Spleen (tissue), 11 donors: ENCODE measurements at regions not wholly inside any gene's neighbourhood (a gene's known extent, or its start where the extent isn't known, plus 50 kb on each side); places are given as distances from the start of the nearest gene placed in this dataset.

Experiments
- DNase-seq: peaks from one replicate; pipeline ENCODE4 v3.0.0-alpha.2; 2020
- H3K27ac ChIP-seq, 8 donors: fragments of 200-600 bp; sonication (generic) in 7 of 8; 1 replicate in 4 of 8; 2 replicates in 4 of 8; pipeline versions ENCODE4 v1.5.0 to v1.8.0; 2016 to 2021; ENCODE audit warnings: inconsistent platforms in 4 of 8, mild to moderate bottlenecking in 4 of 8, moderate library complexity in 1 of 8
- H3K27me3 ChIP-seq, 7 donors: fragments of 200-600 bp; sonication (generic) in 6 of 7; replicated peaks in 1 of 7; 1 replicate in 4 of 7; 2 replicates in 3 of 7; pipeline versions ENCODE4 v1.5.0 to v1.8.0; 2016 to 2021; ENCODE audit warnings: inconsistent platforms in 3 of 7, mild to moderate bottlenecking in 1 of 7
- H3K36me3 ChIP-seq, 6 donors: fragments of 200-600 bp; sonication (generic) in 5 of 6; 1 replicate in 4 of 6; 2 replicates in 2 of 6; pipeline versions ENCODE4 v1.5.0 to v1.8.0; 2016 to 2021; ENCODE audit warnings: inconsistent platforms in 2 of 6
- H3K4me1 ChIP-seq, 6 donors: fragments of 200-600 bp; sonication (generic) in 5 of 6; 1 replicate in 3 of 6; 2 replicates in 3 of 6; pipeline versions ENCODE4 v1.5.0 to v1.8.0; 2016 to 2021; ENCODE audit warnings: inconsistent platforms in 3 of 6
- H3K4me3 ChIP-seq, 8 donors: fragments of 200-600 bp; sonication (generic) in 7 of 8; 1 replicate in 4 of 8; 2 replicates in 4 of 8; pipeline versions ENCODE4 v1.5.0 to v1.8.0; 2016 to 2021; ENCODE audit warnings: inconsistent platforms in 4 of 8, mild to moderate bottlenecking in 4 of 8, moderate library complexity in 2 of 8
- H3K9me3 ChIP-seq, 8 donors: fragments of 200-600 bp; sonication (generic) in 7 of 8; 1 replicate in 4 of 8; 2 replicates in 4 of 8; pipeline versions ENCODE4 v1.5.0 to v1.8.0; 2016 to 2021; ENCODE audit warnings: inconsistent platforms in 4 of 8
- CTCF ChIP-seq, 11 experiments: fragments of 200-600 bp in 7 of 11; fragments of 450-650 bp in 4 of 11; sonication (generic) in 4 of 11; IDR thresholded peaks in 8 of 11; conservative IDR thresholded peaks in 3 of 11; 1 replicate in 7 of 11; 2 replicates in 4 of 11; pipeline versions ENCODE4 v1.4.0 to v1.8.0; 2016 to 2021; ENCODE audit warnings: antibody characterized with exemption in 11 of 11, inconsistent platforms in 4 of 11, mild to moderate bottlenecking in 1 of 11
- POLR2A ChIP-seq, 3 donors: fragments of 450-650 bp; IDR thresholded peaks; one replicate each; pipeline ENCODE4 v1.5.1; 2017; ENCODE audit warnings: antibody characterized with exemption in 3 of 3, mild to moderate bottlenecking in 1 of 3
- POLR2AphosphoS5 ChIP-seq, 3 donors: sonication (generic); formaldehyde crosslinking; IDR thresholded peaks; one replicate each; pipeline ENCODE4 v1.5.1; 2017; ENCODE audit warnings: antibody characterized with exemption in 3 of 3
- WGBS, 5 donors: extraction: QIAGEN DNeasy Blood & Tissue Kit in 3 of 5; methylation state at CpG; one replicate each; pipeline versions ENCODE4 v1.1.5 to v1.1.7; 2013 to 2018; 5-methylcytosine and 5-hydroxymethylcytosine counted together
- intact Hi-C: fragments of 100-400 bp; cut with DNase I; formaldehyde crosslinking; loops from one replicate; pipeline ENCODE4 v1.15.0; 2023; ENCODE audit warnings: low total_unique reads
- donor health status: healthy with polysubstance abuse.
- donor health status: DM: no; HTN: no; CAD: no; lungs with moderate emphysema.
- donor health status: DM: no; HTN: no; CAD: no.
- donor health status: Bipolar disorder and iron deficiency.
- donor health status: healthy.
- donor health status: DM: no; HTN: no; CAD: no.
- donor health status: DM: yes; HTN: yes; CAD: no.

GRCh38 chr11:115887316-115887715, 383.1 kb upstream of the CADM1 start:
- intact Hi-C loops: no loop called here
- H3K4me3 ChIP-seq: no peak overlapping the region
- TF ChIP-seq CTCF (IDR thresholded peaks at IDR 0.05 in 8 of 11, conservative IDR thresholded peaks at IDR 0.05 in 3 of 11) (no peak), POLR2A (IDR thresholded peaks at IDR 0.05) (no peak), POLR2AphosphoS5 (IDR thresholded peaks at IDR 0.05) (no peak)
- H3K27ac ChIP-seq: no peak overlapping the region
- 88 to 94% (median 92%) methylated on average over 13 of the region's 13 CpGs for WGBS, 5 donors
- H3K9me3 ChIP-seq: peaks cover 0 to 3% (median under 1%) of the 10 kb centered on the region in 8 donors
- H3K36me3 ChIP-seq: no peaks in the 10 kb centered on the region
- no peak for DNase-seq
- no peaks in the 10 kb centered on the region for H3K4me1 ChIP-seq
- no peaks in the 10 kb centered on the region for H3K27me3 ChIP-seq

DNA sequence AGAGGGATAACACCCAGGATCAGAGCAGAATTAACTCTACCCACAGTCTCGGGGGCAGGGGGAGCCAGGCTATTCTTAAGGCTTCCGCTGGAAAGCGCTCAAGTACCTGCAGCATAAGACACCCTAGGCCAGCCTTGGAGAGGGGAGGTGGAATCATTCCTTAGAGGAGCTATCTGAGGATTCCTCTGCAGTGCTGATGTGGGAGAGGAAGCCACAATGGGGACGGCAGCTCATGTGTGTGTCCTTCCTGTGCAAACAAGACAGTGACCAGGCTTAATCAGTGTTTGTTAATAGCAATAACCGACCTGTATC, 382.2 kb upstream of the CADM1 start:
- DNase-seq: no peak
- Histone ChIP-seq H3K4me1 (no peaks in the 10 kb centered on the region), H3K9me3 (peaks cover 0 to 13% (median 8%) of the 10 kb centered on the region in 8 donors), H3K27ac (no peak overlapping the region), H3K27me3 (no peaks in the 10 kb centered on the region), H3K36me3 (no peaks in the 10 kb centered on the region), H3K4me3 (no peak overlapping the region)
- intact Hi-C loops: no loop called here
- 74 to 88% (median 78%) methylated on average over 5 of the region's 5 CpGs for WGBS, 5 donors
- TF ChIP-seq POLR2AphosphoS5 (IDR thresholded peaks at IDR 0.05): no peak

GRCh38 chr11:115885535-115886421, 381.6 kb upstream of the CADM1 start:
- Histone ChIP-seq H3K4me1 (no peaks in the 10 kb centered on the region), H3K27ac (no peak overlapping the region), H3K36me3 (no peaks in the 10 kb centered on the region), H3K9me3 (peaks cover 0 to 19% (median 14%) of the 10 kb centered on the region in 8 donors), H3K27me3 (no peaks in the 10 kb centered on the region), H3K4me3 (no peak overlapping the region)
- TF ChIP-seq POLR2A (IDR thresholded peaks at IDR 0.05): no peak
- no peak for TF ChIP-seq CTCF (IDR thresholded peaks at IDR 0.05 in 8 of 11, conservative IDR thresholded peaks at IDR 0.05 in 3 of 11)
- no peak for TF ChIP-seq POLR2AphosphoS5 (IDR thresholded peaks at IDR 0.05)
- intact Hi-C loops: no loop called here
- no peak for DNase-seq
- WGBS, 5 donors: 74 to 86% (median 80%) methylated on average over 7 to 8 of the region's 8 CpGs

- H3K4me3 ChIP-seq: no peak overlapping the region
- H3K4me1 ChIP-seq: no peaks in the 10 kb centered on the region
- H3K27me3 ChIP-seq: no peaks in the 10 kb centered on the region
- H3K36me3 ChIP-seq: no peaks in the 10 kb centered on the region
- no peak for DNase-seq
- peaks cover 0 to 24% (median 19%) of the 10 kb centered on the region in 8 donors for H3K9me3 ChIP-seq
- no peak overlapping the region for H3K27ac ChIP-seq
- TF ChIP-seq CTCF (IDR thresholded peaks at IDR 0.05 in 8 of 11, conservative IDR thresholded peaks at IDR 0.05 in 3 of 11) (no peak), POLR2AphosphoS5 (IDR thresholded peaks at IDR 0.05) (no peak)
- 72 to 80% (median 75%) methylated on average over 5 of the region's 5 CpGs for WGBS, 5 donors
- intact Hi-C loops: no loop called here
Measured at GRCh38 chr11:115884800-115885534, 380.8 kb upstream of the CADM1 start.
